HAP-1 (cell line): ENCODE measurements at regions not wholly inside any gene's neighbourhood (a gene's known extent, or its start where the extent isn't known, plus 50 kb on each side); places are given as distances from the start of the nearest gene placed in this dataset.

Source experiments
- DNase-seq, 2 experiments: peaks; one replicate each; pipeline ENCODE4 v3.0.0-alpha.2; 2016 to 2020; ENCODE audit warnings: low spot score in 2 of 2
- H3K27me3 ChIP-seq: fragments of 250-450 bp; sonication (Bioruptor Pico); 2 replicates; pipeline ENCODE4 v1.5.1; 2020; ENCODE audit warnings: low read depth, mild to moderate bottlenecking, moderate library complexity
- H3K36me3 ChIP-seq: fragments of 250-450 bp; sonication (Bioruptor Pico); replicated peaks from 2 replicates; pipeline ENCODE4 v1.5.1; 2020; ENCODE audit warnings: mild to moderate bottlenecking
- H3K4me1 ChIP-seq: fragments of 250-450 bp; sonication (Bioruptor Pico); 2 replicates; pipeline ENCODE4 v1.5.1; 2020; ENCODE audit warnings: mild to moderate bottlenecking
- H3K4me3 ChIP-seq: fragments of 250-450 bp; sonication (Bioruptor Pico); 2 replicates; pipeline ENCODE4 v1.5.1; 2020; ENCODE audit warnings: mild to moderate bottlenecking, moderate library complexity
- H3K9me3 ChIP-seq: fragments of 250-450 bp; sonication (Bioruptor Pico); 2 replicates; pipeline ENCODE4 v1.5.1; 2020; ENCODE audit warnings: mild to moderate bottlenecking, moderate library complexity
- in situ Hi-C: fragments of 300-500 bp; cut with MboI; formaldehyde crosslinking; loops from 3 replicates; pipeline ENCODE4 v1.14.3; 2020; ENCODE audit warnings: low sequenced_read_pairs, inconsistent platforms, mixed read lengths

- in situ Hi-C loops, result no loop called here
- Histone ChIP-seq H3K4me1 (no peaks in the 10 kb centered on the region), H3K4me3 (no peak overlapping the region)
Measured at GRCh38 chr3:182045736-182046135, 334.0 kb downstream of the SOX2 start.

GRCh38 chr3:182046166-182046764, 334.5 kb downstream of the SOX2 start:
- Histone ChIP-seq H3K4me1 (no peaks in the 10 kb centered on the region), H3K4me3 (no peak overlapping the region), H3K36me3 (no peaks in the 10 kb centered on the region), H3K27me3 (peaks cover 2% of the 10 kb centered on the region; the same call in 1 of the 2 replicates), H3K9me3 (no peaks in the 10 kb centered on the region)
- peak in 1 of 2 experiments; percentile 16 for DNase-seq
- in situ Hi-C loops, result no loop called here

More at GRCh38 chr3:182045736-182046135, 334.0 kb downstream of the SOX2 start:
- Histone ChIP-seq H3K9me3 (no peaks in the 10 kb centered on the region), H3K27me3 (peaks cover 2% of the 10 kb centered on the region; the same call in 1 of the 2 replicates), H3K36me3 (no peaks in the 10 kb centered on the region)
- no peak for DNase-seq

- Histone ChIP-seq H3K27me3 (no peaks in the 10 kb centered on the region), H3K36me3 (no peaks in the 10 kb centered on the region), H3K9me3 (no peaks in the 10 kb centered on the region), H3K4me1 (no peaks in the 10 kb centered on the region), H3K4me3 (no peak overlapping the region)
- in situ Hi-C loops, result no loop called here
- no peak for DNase-seq
Measured at GRCh38 chr3:182050932-182051331, 339.2 kb downstream of the SOX2 start.

- H3K4me1 ChIP-seq, result no peaks in the 10 kb centered on the region
- no peaks in the 10 kb centered on the region for H3K9me3 ChIP-seq
- no peaks in the 10 kb centered on the region for H3K36me3 ChIP-seq
- H3K27me3 ChIP-seq, result no peaks in the 10 kb centered on the region
- in situ Hi-C loops, result no loop called here
- H3K4me3 ChIP-seq, result no peak overlapping the region
- DNase-seq, result no peak
Measured at GRCh38 chr3:182052332-182052731, 340.6 kb downstream of the SOX2 start.

GRCh38 chr3:182052757-182053156, 341.0 kb downstream of the SOX2 start:
- Histone ChIP-seq H3K4me1 (no peaks in the 10 kb centered on the region), H3K9me3 (no peaks in the 10 kb centered on the region), H3K4me3 (no peak overlapping the region), H3K27me3 (no peaks in the 10 kb centered on the region), H3K36me3 (no peaks in the 10 kb centered on the region)
- DNase-seq, result no peak
- in situ Hi-C loops, result no loop called here

GRCh38 chr3:182058488-182058887, 346.8 kb downstream of the SOX2 start:
- H3K4me3 ChIP-seq, result no peak overlapping the region
- no peaks in the 10 kb centered on the region for H3K36me3 ChIP-seq
- no peak for DNase-seq
- H3K9me3 ChIP-seq, result no peaks in the 10 kb centered on the region
- no peaks in the 10 kb centered on the region; the same call in 1 of the 2 replicates for H3K4me1 ChIP-seq
- in situ Hi-C loops, result no loop called here
- H3K27me3 ChIP-seq, result no peaks in the 10 kb centered on the region; the same call in 1 of the 2 replicates

GRCh38 chr3:182063742-182064141, 352.0 kb downstream of the SOX2 start:
- no peaks in the 10 kb centered on the region for H3K9me3 ChIP-seq
- in situ Hi-C loops, result no loop called here
- no peak for DNase-seq
- no peaks in the 10 kb centered on the region for H3K36me3 ChIP-seq
- H3K4me1 ChIP-seq, result no peaks in the 10 kb centered on the region; the same call in 1 of the 2 replicates
- H3K4me3 ChIP-seq, result no peak overlapping the region
- peaks cover 9% of the 10 kb centered on the region for H3K27me3 ChIP-seq

GRCh38 chr3:182067423-182067822, 355.7 kb downstream of the SOX2 start:
- Histone ChIP-seq H3K9me3 (no peaks in the 10 kb centered on the region), H3K27me3 (peaks cover 9% of the 10 kb centered on the region), H3K4me3 (no peak overlapping the region), H3K36me3 (no peaks in the 10 kb centered on the region), H3K4me1 (no peaks in the 10 kb centered on the region; the same call in 1 of the 2 replicates)
- DNase-seq, result no peak
- in situ Hi-C loops, result no loop called here

GRCh38 chr3:182078316-182078715, 366.6 kb downstream of the SOX2 start:
- Histone ChIP-seq H3K9me3 (no peaks in the 10 kb centered on the region), H3K4me3 (no peak overlapping the region), H3K27me3 (peaks cover 42% of the 10 kb centered on the region), H3K4me1 (0 out of 2 replicates have a peak, but pooled peaks cover 3% of the 10 kb centered on the region), H3K36me3 (no peaks in the 10 kb centered on the region)
- DNase-seq, result no peak
- in situ Hi-C loops, result no loop called here

- no peak for DNase-seq
- no peaks in the 10 kb centered on the region for H3K9me3 ChIP-seq
- no peaks in the 10 kb centered on the region for H3K36me3 ChIP-seq
- peaks cover 44% of the 10 kb centered on the region for H3K27me3 ChIP-seq
- 0 out of 2 replicates have a peak, but pooled peaks cover 3% of the 10 kb centered on the region for H3K4me1 ChIP-seq
- in situ Hi-C loops, result no loop called here
- no peak overlapping the region for H3K4me3 ChIP-seq
Measured at GRCh38 chr3:182078929-182079328, 367.2 kb downstream of the SOX2 start.

- Histone ChIP-seq H3K9me3 (no peaks in the 10 kb centered on the region), H3K4me3 (no peak overlapping the region), H3K36me3 (no peaks in the 10 kb centered on the region), H3K4me1 (0 out of 2 replicates have a peak, but pooled peaks cover 3% of the 10 kb centered on the region), H3K27me3 (peaks cover 45% of the 10 kb centered on the region)
- peak in 1 of 2 experiments; percentile 48 for DNase-seq
- in situ Hi-C loops, result no loop called here
Measured at GRCh38 chr3:182081096-182081495, 369.4 kb downstream of the SOX2 start.

- in situ Hi-C loops, result no loop called here
- H3K36me3 ChIP-seq, result no peaks in the 10 kb centered on the region
- no peaks in the 10 kb centered on the region for H3K9me3 ChIP-seq
- peaks cover 38% of the 10 kb centered on the region for H3K27me3 ChIP-seq
- H3K4me1 ChIP-seq, result 0 out of 2 replicates have a peak, but pooled peaks cover 3% of the 10 kb centered on the region
- DNase-seq, result no peak
- H3K4me3 ChIP-seq, result no peak overlapping the region
Measured at GRCh38 chr3:182083112-182083511, 371.4 kb downstream of the SOX2 start.

GRCh38 chr3:182092662-182093262, 381.0 kb downstream of the SOX2 start:
- H3K9me3 ChIP-seq, result 0 out of 2 replicates have a peak, but pooled peaks cover 2% of the 10 kb centered on the region
- no peak for DNase-seq
- H3K27me3 ChIP-seq, result no peaks in the 10 kb centered on the region
- in situ Hi-C loops, result no loop called here
- no peaks in the 10 kb centered on the region for H3K36me3 ChIP-seq
- no peaks in the 10 kb centered on the region for H3K4me1 ChIP-seq
- H3K4me3 ChIP-seq, result no peak overlapping the region

GRCh38 chr3:182094321-182094720, 382.6 kb downstream of the SOX2 start:
- Histone ChIP-seq H3K4me3 (no peak overlapping the region), H3K36me3 (no peaks in the 10 kb centered on the region), H3K4me1 (no peaks in the 10 kb centered on the region), H3K9me3 (0 out of 2 replicates have a peak, but pooled peaks cover 2% of the 10 kb centered on the region), H3K27me3 (no peaks in the 10 kb centered on the region)
- DNase-seq, result no peak
- in situ Hi-C loops, result no loop called here
